ENCODE measurements at regions not wholly inside any gene's neighbourhood (a gene's known extent, or its start where the extent isn't known, plus 50 kb on each side); places are given as distances from the start of the nearest gene placed in this dataset.

GRCh38 chr5:159412284-159413046 lies 82.2 kb upstream of the IL12B start:
- Mint-ChIP-seq H3K9me3 (no peaks in the 10 kb centered on the region), H3K4me1 (peaks cover 24% of the 10 kb centered on the region), H3K4me3 (peak overlapping the region; percentile 46), H3K36me3 (peaks cover 5% of the 10 kb centered on the region), H3K27me3 (no peaks in the 10 kb centered on the region), H3K27ac (peak overlapping the region; percentile 95)
- ATAC-seq (ENCODE audit: low read depth) (peak; percentile 66), DNase-seq (ENCODE audit: low spot score in 2 of 2) (peak in 1 of 2 donors; percentile 16)

DNA sequence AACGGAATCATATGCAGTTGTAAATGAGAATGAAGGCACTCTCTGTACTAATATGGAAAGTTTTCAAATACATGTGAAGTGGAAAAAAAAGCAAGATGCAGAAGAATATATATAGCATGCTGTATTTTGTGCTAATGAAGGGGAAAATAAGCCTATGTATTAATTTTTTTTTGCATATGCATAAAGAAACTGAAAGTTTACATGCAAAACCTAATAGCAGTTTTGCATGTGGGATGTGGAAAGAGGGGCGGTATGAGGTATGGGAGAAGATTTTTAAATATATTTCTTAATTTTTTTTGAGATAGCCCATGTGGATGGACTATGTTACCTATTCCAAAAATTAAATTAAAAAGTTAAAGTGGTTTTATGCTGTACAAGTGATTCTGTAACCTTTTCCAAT lies 83.7 kb upstream of the IL12B start:
- ATAC-seq (ENCODE audit: low read depth) (peak; percentile 55), DNase-seq (ENCODE audit: low spot score in 2 of 2) (no peak)
- Mint-ChIP-seq H3K27me3 (no peaks in the 10 kb centered on the region), H3K9me3 (no peaks in the 10 kb centered on the region), H3K36me3 (peaks cover 5% of the 10 kb centered on the region), H3K4me3 (peak overlapping the region; percentile 77), H3K4me1 (peaks cover 24% of the 10 kb centered on the region), H3K27ac (peak overlapping the region; percentile 95)

DNA sequence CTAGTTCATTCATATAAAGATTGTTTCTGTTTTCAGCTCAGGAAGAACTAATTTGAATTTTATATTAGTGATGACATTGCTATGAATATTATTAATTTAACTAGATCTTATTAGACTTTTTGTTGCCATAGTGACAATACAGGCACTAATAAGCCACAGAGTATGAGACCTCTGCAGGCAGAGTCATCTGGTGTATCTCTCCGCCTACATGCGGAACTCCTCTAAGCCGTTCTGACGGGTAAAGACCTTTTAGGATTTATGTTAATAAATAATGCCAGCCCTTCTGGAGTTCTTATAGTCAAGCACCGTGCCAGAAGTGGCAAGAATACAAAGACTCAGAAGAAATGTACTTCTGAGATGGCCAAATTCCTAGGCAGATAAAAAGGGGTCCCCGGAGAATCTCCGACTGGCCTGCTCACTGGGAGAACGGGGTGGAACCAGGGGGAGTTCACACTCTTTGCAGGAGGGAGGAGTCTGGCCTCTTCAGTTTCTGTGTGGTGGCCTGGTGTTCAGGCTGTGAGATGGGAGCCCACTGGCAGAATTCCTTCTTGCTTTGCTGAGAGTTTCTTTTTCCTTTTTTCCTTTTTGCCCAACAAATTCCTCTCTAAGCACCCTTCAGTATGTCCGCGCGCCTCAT lies 85.1 kb upstream of the IL12B start:
- H3K9me3 Mint-ChIP-seq = no peaks in the 10 kb centered on the region
- peaks cover 21% of the 10 kb centered on the region for H3K4me1 Mint-ChIP-seq
- peak overlapping the region; percentile 82 for H3K4me3 Mint-ChIP-seq
- DNase-seq (ENCODE audit: low spot score in 2 of 2) = peak in 1 of 2 donors; percentile 5
- H3K27me3 Mint-ChIP-seq = no peaks in the 10 kb centered on the region
- peak; percentile 54 for ATAC-seq (ENCODE audit: low read depth)
- H3K27ac Mint-ChIP-seq = peak overlapping the region; percentile 95
- peaks cover 7% of the 10 kb centered on the region for H3K36me3 Mint-ChIP-seq

GRCh38 chr5:159416438-159416837 lies 86.2 kb upstream of the IL12B start:
- H3K36me3 Mint-ChIP-seq = peaks cover 7% of the 10 kb centered on the region
- H3K27ac Mint-ChIP-seq = no peak overlapping the region
- H3K4me1 Mint-ChIP-seq = peaks cover 21% of the 10 kb centered on the region
- H3K27me3 Mint-ChIP-seq = no peaks in the 10 kb centered on the region
- no peak for DNase-seq (ENCODE audit: low spot score in 2 of 2)
- ATAC-seq (ENCODE audit: low read depth) = no peak
- no peak overlapping the region for H3K4me3 Mint-ChIP-seq
- no peaks in the 10 kb centered on the region for H3K9me3 Mint-ChIP-seq

- Mint-ChIP-seq H3K36me3 (peaks cover 7% of the 10 kb centered on the region), H3K27ac (no peak overlapping the region), H3K9me3 (no peaks in the 10 kb centered on the region), H3K27me3 (no peaks in the 10 kb centered on the region), H3K4me1 (peaks cover 17% of the 10 kb centered on the region), H3K4me3 (no peak overlapping the region)
- DNase-seq (ENCODE audit: low spot score in 2 of 2) = no peak
- no peak for ATAC-seq (ENCODE audit: low read depth)
Measured at GRCh38 chr5:159417170-159417569, 86.9 kb upstream of the IL12B start.

GRCh38 chr5:159419576-159419975 lies 89.3 kb upstream of the IL12B start:
- no peaks in the 10 kb centered on the region for H3K9me3 Mint-ChIP-seq
- no peak for DNase-seq (ENCODE audit: low spot score in 2 of 2)

GRCh38 chr5:159420940-159421339 lies 90.7 kb upstream of the IL12B start:
- no peak overlapping the region for H3K27ac Mint-ChIP-seq
- H3K36me3 Mint-ChIP-seq = peaks cover 9% of the 10 kb centered on the region
- DNase-seq (ENCODE audit: low spot score in 2 of 2) (no peak), ATAC-seq (ENCODE audit: low read depth) (no peak)
- no peak overlapping the region for H3K4me3 Mint-ChIP-seq
- no peaks in the 10 kb centered on the region for H3K27me3 Mint-ChIP-seq
- no peaks in the 10 kb centered on the region for H3K9me3 Mint-ChIP-seq
- no peaks in the 10 kb centered on the region for H3K4me1 Mint-ChIP-seq

More at GRCh38 chr5:159419576-159419975, 89.3 kb upstream of the IL12B start:
- peaks cover 5% of the 10 kb centered on the region for H3K4me1 Mint-ChIP-seq
- ATAC-seq (ENCODE audit: low read depth) = no peak
- no peaks in the 10 kb centered on the region for H3K27me3 Mint-ChIP-seq
- H3K4me3 Mint-ChIP-seq = no peak overlapping the region
- H3K27ac Mint-ChIP-seq = no peak overlapping the region
- peaks cover 9% of the 10 kb centered on the region for H3K36me3 Mint-ChIP-seq

DNA sequence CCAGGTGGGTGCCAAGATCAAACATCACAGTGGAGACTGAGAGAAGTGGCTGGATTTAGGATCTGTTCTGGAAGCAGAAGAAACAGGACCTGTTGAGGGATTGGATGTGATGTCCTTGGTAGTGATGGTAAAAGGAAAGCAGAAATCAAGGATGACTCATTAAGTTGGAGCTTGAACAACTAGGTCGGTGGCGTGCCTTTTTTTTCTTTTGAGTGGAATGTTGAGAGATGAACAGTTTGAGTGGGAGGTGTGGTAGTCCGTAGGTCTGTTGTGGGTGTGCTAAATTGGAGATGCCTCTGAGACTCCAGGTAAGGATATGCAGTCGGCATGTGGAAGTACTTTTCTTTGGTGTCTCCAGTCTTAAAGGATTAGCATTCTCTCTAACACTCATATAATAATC lies 92.1 kb upstream of the IL12B start:
- Mint-ChIP-seq H3K27ac (no peak overlapping the region), H3K4me3 (no peak overlapping the region), H3K27me3 (no peaks in the 10 kb centered on the region), H3K9me3 (no peaks in the 10 kb centered on the region), H3K4me1 (peaks cover 12% of the 10 kb centered on the region), H3K36me3 (peaks cover 7% of the 10 kb centered on the region)
- no peak for DNase-seq (ENCODE audit: low spot score in 2 of 2)
- no peak for ATAC-seq (ENCODE audit: low read depth)

GRCh38 chr5:159422910-159423309 lies 92.6 kb upstream of the IL12B start:
- H3K4me3 Mint-ChIP-seq = no peak overlapping the region
- H3K27ac Mint-ChIP-seq = no peak overlapping the region
- H3K9me3 Mint-ChIP-seq = no peaks in the 10 kb centered on the region
- H3K36me3 Mint-ChIP-seq = peaks cover 7% of the 10 kb centered on the region
- DNase-seq (ENCODE audit: low spot score in 2 of 2) (no peak), ATAC-seq (ENCODE audit: low read depth) (no peak)
- H3K4me1 Mint-ChIP-seq = peaks cover 17% of the 10 kb centered on the region
- H3K27me3 Mint-ChIP-seq = no peaks in the 10 kb centered on the region

GRCh38 chr5:159424123-159424522 lies 93.8 kb upstream of the IL12B start:
- Mint-ChIP-seq H3K36me3 (peaks cover 4% of the 10 kb centered on the region), H3K27me3 (no peaks in the 10 kb centered on the region), H3K9me3 (no peaks in the 10 kb centered on the region), H3K4me3 (no peak overlapping the region), H3K27ac (no peak overlapping the region), H3K4me1 (peaks cover 26% of the 10 kb centered on the region)
- DNase-seq (ENCODE audit: low spot score in 2 of 2) (no peak), ATAC-seq (ENCODE audit: low read depth) (no peak)

DNA sequence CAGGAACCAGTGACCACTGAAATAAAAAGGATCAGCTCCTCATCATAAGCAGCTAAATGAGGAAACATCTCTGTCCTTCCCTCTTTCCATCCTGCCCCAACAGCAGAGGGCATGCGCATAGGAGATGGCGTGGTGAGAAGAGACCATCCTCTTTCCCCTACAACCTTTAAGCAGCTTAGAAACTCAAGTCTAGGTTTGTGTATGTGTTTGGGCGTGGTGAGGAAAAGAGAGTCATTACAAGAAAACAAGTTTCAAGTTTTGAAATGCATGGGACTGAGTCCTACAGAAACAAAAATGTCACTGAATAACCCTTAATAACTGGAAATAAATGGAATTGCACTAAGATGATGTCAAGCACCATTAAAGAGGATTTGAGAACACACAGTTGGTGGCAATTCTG lies 96.4 kb upstream of the IL12B start:
- Mint-ChIP-seq H3K27me3 (no peaks in the 10 kb centered on the region), H3K27ac (peak overlapping the region; percentile 92)
- no peak for ATAC-seq (ENCODE audit: low read depth)

GRCh38 chr5:159427180-159428012 lies 97.1 kb upstream of the IL12B start:
- DNase-seq (ENCODE audit: low spot score in 2 of 2) = peak in 1 of 2 donors; percentile 44
- H3K9me3 Mint-ChIP-seq = no peaks in the 10 kb centered on the region
- peak overlapping the region; percentile 64 for H3K4me3 Mint-ChIP-seq
- ATAC-seq (ENCODE audit: low read depth) = peak; percentile 89
- H3K27me3 Mint-ChIP-seq = no peaks in the 10 kb centered on the region
- H3K27ac Mint-ChIP-seq = peak overlapping the region; percentile 92
- peaks cover 2% of the 10 kb centered on the region for H3K36me3 Mint-ChIP-seq
- peaks cover 29% of the 10 kb centered on the region for H3K4me1 Mint-ChIP-seq

More for the DNA sequence above, 96.4 kb upstream of the IL12B start:
- H3K4me1 Mint-ChIP-seq = peaks cover 29% of the 10 kb centered on the region
- no peak for DNase-seq (ENCODE audit: low spot score in 2 of 2)
- H3K36me3 Mint-ChIP-seq = peaks cover 2% of the 10 kb centered on the region
- no peaks in the 10 kb centered on the region for H3K9me3 Mint-ChIP-seq
- peak overlapping the region; percentile 64 for H3K4me3 Mint-ChIP-seq

DNA sequence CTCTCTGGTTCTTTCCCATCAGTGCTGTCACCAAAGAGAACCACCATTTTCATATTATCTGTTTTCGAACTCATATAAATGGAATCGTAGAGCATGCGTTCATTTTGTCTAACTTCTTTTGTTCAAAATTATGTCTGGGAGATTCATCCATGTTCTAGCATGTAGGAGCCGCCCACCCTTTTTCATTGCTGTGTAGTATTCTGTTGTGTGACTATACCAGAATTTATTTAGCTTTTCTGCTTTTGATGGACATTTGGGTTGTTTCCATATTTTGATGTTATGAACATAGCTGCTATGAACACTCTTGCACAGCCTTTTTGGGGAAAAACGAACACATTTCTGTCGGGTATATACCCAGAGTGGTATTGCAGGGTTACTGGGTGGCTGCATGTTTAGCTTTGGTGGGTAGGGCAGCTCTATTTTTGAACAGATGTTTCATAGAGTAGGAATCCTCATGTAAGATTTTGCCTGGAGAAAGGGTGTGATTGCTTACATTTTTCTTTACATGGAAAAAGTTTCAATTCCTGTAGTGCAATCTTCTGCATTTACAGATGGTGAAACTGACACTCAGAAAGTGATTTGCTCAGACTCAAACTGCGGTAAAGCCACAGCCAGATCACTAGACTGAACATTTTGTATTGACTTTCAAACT lies 100.2 kb upstream of the IL12B start:
- H3K9me3 Mint-ChIP-seq = no peaks in the 10 kb centered on the region
- H3K4me3 Mint-ChIP-seq = no peak overlapping the region
- ATAC-seq (ENCODE audit: low read depth) (no peak), DNase-seq (ENCODE audit: low spot score in 2 of 2) (no peak)
- peaks cover 1% of the 10 kb centered on the region for H3K36me3 Mint-ChIP-seq
- H3K4me1 Mint-ChIP-seq = peaks cover 32% of the 10 kb centered on the region
- H3K27ac Mint-ChIP-seq = peak overlapping the region; percentile 22
- no peaks in the 10 kb centered on the region for H3K27me3 Mint-ChIP-seq

Data from memory B cell (primary cell).